GM12873 (cell line): ENCODE measurements at regions not wholly inside any gene's neighbourhood (a gene's known extent, or its start where the extent isn't known, plus 50 kb on each side); places are given as distances from the start of the nearest gene placed in this dataset.

Experiments
- TF ChIP-seq, protein P1 (sequence below): IDR thresholded peaks from 2 replicates; pipeline ENCODE4 v1.5.1; 2012; ENCODE audit warnings: low read depth, mild to moderate bottlenecking, moderate library complexity, low read length, control low read depth; ENCODE audit not compliant: insufficient read depth; ENCODE audit errors: missing control alignments

DNA sequence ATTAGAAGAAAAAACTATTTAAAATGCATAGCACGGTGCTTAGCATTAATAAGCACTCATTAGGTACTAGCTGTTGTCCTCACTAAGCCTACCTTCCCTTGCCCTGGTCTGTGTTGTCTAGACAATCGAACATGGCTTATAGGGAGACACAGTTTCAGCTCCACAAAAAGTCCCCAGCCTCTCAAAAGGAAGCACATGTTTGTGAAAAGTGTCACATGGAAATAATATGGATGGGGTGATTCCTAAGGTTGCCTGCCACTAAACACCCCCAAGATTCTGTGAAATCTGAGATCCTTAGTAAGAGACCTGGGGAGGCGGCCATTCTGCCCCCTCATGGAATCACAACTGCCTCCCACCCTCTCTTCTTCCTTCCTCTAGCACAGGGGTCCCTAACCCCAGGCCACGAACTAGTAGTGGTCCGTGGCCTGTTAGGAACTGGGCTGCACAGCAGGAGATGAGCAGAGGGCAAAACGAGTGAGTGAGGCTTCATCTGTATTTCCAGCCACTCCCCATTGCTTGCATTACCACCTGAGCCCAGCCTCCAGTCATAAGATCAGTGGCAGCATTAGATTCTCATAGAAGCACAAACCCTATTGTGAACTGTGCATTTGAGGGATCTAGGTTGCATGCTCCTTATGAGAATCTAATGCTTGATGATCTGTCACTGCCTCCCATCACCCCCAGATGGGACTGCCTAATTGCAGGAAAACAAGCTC is 59.6 kb upstream of the NDUFV2 start:
- TF ChIP-seq, protein P1, sequence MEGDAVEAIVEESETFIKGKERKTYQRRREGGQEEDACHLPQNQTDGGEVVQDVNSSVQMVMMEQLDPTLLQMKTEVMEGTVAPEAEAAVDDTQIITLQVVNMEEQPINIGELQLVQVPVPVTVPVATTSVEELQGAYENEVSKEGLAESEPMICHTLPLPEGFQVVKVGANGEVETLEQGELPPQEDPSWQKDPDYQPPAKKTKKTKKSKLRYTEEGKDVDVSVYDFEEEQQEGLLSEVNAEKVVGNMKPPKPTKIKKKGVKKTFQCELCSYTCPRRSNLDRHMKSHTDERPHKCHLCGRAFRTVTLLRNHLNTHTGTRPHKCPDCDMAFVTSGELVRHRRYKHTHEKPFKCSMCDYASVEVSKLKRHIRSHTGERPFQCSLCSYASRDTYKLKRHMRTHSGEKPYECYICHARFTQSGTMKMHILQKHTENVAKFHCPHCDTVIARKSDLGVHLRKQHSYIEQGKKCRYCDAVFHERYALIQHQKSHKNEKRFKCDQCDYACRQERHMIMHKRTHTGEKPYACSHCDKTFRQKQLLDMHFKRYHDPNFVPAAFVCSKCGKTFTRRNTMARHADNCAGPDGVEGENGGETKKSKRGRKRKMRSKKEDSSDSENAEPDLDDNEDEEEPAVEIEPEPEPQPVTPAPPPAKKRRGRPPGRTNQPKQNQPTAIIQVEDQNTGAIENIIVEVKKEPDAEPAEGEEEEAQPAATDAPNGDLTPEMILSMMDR: no peak

DNA sequence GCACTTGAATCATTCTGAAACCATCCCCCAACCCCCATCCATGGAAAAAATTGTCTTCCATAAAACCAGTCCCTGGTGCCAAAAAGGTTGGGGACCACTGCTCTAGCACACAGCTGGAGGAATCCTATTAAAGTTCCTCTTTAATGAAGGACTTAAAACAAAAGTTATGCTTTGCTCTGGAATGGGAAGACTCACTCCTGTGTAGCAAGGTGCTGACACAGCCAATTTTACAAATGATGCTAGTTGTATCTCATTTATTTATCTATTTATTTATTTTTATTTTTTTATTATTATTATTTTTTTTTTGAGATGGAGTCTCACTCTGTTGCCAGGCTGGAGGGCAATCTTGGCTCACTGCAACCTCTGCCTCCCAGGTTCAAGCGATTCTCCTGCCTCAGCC is 58.9 kb upstream of the NDUFV2 start:
- TF ChIP-seq, protein P1: no peak

DNA sequence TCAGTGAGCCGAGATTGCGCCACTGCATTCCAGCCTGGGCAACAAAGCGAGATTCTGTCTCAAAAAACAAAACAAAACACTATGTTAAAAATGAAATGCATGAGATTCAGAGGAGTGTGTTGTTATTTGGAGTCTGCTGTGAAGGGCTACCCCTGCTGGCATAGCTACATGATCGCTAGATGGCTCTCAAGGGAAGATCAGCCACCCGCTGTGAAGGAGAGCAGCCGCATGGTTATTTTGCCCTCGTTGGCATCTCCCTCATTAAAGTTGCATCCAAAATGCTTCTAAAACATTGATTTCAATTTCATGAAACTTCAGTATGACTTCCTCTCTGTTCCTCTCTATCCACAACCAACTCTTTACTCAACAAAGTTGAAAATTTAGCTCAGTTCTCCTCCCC is 54.8 kb upstream of the NDUFV2 start:
- TF ChIP-seq, protein P1: no peak

DNA sequence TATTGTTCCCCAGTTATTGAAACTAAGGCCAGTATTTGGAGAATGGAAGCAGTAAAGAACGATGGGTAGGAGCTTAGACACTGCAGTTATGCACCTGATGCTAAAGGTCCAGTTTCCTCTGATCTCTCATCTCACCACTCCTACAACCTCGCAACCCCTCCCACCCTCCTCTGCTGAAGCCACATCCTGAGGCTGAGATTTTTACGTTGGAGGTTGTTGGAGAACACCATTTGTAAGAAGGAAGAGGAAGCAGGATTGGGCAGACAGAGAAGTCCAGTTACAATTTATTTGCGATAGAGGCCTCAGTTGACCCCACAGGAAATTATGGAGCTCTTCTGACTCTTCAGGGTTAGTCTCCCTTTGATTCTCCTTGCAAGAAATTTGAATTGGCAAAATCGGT is 54.3 kb upstream of the NDUFV2 start:
- TF ChIP-seq, protein P1: no peak

DNA sequence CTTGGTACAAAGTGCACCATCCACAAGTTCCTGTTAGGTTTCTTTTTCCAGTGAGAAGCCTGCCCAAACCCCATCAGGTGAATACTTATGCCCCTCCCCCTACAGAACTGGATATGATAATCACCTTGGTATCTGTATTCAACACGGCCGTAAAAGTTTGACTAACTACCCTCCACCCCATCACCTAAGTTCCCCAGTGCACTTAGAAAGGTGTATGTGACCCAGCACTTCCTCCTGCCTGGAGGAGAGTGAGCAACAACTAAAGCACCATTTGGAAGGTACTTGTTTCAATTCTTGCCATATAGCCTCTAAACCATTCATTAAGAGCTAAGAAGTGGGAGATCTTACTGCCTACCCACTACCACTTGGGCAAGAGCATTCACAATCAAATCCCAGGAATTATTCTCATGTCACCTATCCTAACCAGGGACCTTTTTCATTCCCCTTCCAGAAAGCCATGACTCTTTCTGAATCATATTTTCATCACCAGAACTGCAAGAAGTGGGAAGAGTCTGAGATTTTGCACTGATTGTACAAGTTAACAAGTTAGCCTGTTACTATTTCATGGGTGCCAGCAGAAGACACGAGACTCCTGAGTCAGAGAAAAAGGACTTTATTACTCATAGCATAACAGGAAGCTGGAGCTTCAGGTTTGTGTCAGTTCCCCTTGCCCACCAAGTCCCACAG is 53.5 kb upstream of the NDUFV2 start:
- TF ChIP-seq, protein P1: no peak

DNA sequence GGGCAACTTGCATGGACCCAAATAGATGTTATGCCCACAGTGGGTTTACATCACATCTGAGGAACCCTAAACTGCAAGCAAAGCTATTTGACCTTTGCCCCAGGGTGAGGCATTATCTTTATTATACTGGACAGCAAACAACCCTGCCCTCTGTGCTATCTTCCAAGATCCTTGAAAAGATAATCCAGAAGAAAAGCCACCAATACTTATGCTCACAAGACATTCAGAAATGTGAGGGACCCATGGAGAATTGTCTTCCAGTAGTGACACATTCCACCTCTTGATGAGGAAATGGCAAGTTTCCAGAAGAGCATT is 53.0 kb upstream of the NDUFV2 start:
- TF ChIP-seq, protein P1: no peak
